ENCODE measurements at regions not wholly inside any gene's neighbourhood (a gene's known extent, or its start where the extent isn't known, plus 50 kb on each side); places are given as distances from the start of the nearest gene placed in this dataset.

DNA sequence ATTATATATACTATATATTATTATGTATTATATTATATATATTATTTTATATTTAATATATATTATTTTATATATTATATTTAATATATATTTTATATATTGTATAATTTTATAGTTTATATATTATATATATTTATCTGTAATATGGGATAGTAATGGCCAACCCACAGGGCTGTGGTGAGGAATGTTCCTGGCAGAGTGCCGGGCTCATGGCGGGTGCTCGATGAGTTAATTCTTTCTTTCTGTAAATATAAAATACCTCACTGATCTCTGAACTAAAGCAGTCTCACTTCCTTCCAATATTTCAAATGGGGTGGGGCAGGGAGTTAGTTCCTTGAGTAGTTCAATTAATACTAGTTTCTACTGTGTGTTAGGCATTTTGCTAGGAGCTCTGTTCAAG is 389.4 kb downstream of the TSN start:
- FAIRE-seq: no peak
- H2BK15ac ChIP-seq (ENCODE audit: low read length): no peak overlapping the region
- H4K5ac ChIP-seq (ENCODE audit: insufficient read length, low read depth, low read length): no peak overlapping the region
- no peaks in the 10 kb centered on the region for H3K4me1 ChIP-seq (replicated peaks in 1 of 4; ENCODE audit: control insufficient read depth in 3 of 4, insufficient read depth in 4 of 4, low read length in 3 of 4)
- H3K79me1 ChIP-seq (ENCODE audit: low read depth, low read length): no peaks in the 10 kb centered on the region
- H3K4me2 ChIP-seq (ENCODE audit: insufficient read depth in 1 of 2, low read depth in 2 of 2, low read length in 2 of 2): no peak overlapping the region
- no peak overlapping the region for H4K8ac ChIP-seq (ENCODE audit: extremely low read depth, insufficient read depth, low read length)
- ChIA-PET CTCF (ENCODE audit: partially characterized antibody) (interaction anchor here (0.6 to 1.2 kb wide), 3 partner anchors 31 to 408 kb away, joined by 3 read pairs; partner anchors contain the start of gene NIFK), POLR2A (ENCODE audit: partially characterized antibody) (no interaction called here)
- H3K4me3 ChIP-seq (ENCODE audit: extremely low read depth in 1 of 4, insufficient read depth in 2 of 4, low read depth in 3 of 4, low read length in 4 of 4): no peak overlapping the region
- no peaks in the 10 kb centered on the region for H4K20me1 ChIP-seq (replicated peaks in 1 of 2; ENCODE audit: control insufficient read depth in 1 of 2, insufficient read depth in 2 of 2, low read length in 2 of 2)
- no peak for DNase-seq (ENCODE audit: low read depth in 1 of 2, low spot score in 2 of 2)
- no peak overlapping the region for H2AFZ ChIP-seq (ENCODE audit: low read length)
- no peak overlapping the region for H2BK20ac ChIP-seq (ENCODE audit: low read length)
- no peaks in the 10 kb centered on the region for H3K36me3 ChIP-seq (ENCODE audit: control insufficient read depth in 2 of 4, insufficient read depth in 4 of 4, low read length in 3 of 4)
- H3K9me3 ChIP-seq (ENCODE audit: insufficient read depth in 2 of 2, low read depth in 1 of 2, low read length in 1 of 2): no peaks in the 10 kb centered on the region
- H3K4ac ChIP-seq (replicated peaks; ENCODE audit: insufficient read length, low read depth, low read length): no peak overlapping the region
- H2AK5ac ChIP-seq (ENCODE audit: low read depth, low read length): no peak overlapping the region
- no peaks in the 10 kb centered on the region for H3K27me3 ChIP-seq (replicated peaks in 1 of 4; ENCODE audit: control insufficient read depth in 3 of 4, extremely low read depth in 1 of 4, insufficient read depth in 3 of 4, low read length in 3 of 4)
- no peak overlapping the region for H2BK12ac ChIP-seq (ENCODE audit: low read depth, low read length)
- no peak overlapping the region for H2BK5ac ChIP-seq (ENCODE audit: low read depth, low read length)
- TF ChIP-seq CEBPB (IDR thresholded peaks at IDR 0.05; ENCODE audit: low read depth, low read length) (no peak), YY1 (IDR thresholded peaks at IDR 0.05; ENCODE audit: low read depth, low read length) (no peak), HDAC2 (IDR thresholded peaks at IDR 0.05; ENCODE audit: borderline replicate concordance in 1 of 2, low read depth in 2 of 2, low read length in 2 of 2) (no peak), SIX5 (IDR thresholded peaks at IDR 0.05; ENCODE audit: low read depth, low read length) (no peak), SP2 (IDR thresholded peaks at IDR 0.05; ENCODE audit: low read length) (no peak), CTBP2 (IDR thresholded peaks at IDR 0.05; ENCODE audit: borderline replicate concordance, insufficient read depth, insufficient read length, low read length) (no peak)
- TF ChIP-seq, protein P1, sequence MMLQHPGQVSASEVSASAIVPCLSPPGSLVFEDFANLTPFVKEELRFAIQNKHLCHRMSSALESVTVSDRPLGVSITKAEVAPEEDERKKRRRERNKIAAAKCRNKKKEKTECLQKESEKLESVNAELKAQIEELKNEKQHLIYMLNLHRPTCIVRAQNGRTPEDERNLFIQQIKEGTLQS (IDR thresholded peaks at IDR 0.05; ENCODE audit: insufficient read depth, low read depth, low read length): no peak
- no peak overlapping the region for H3K56ac ChIP-seq (replicated peaks; ENCODE audit: insufficient read length, low read depth, low read length)
- no peak overlapping the region for H3K23ac ChIP-seq (ENCODE audit: insufficient read length)
- no peak overlapping the region for H2BK120ac ChIP-seq (replicated peaks; ENCODE audit: low read depth, low read length)
- no peak overlapping the region for H3K9ac ChIP-seq (replicated peaks in 1 of 4; ENCODE audit: extremely low read depth in 1 of 4, low read depth in 3 of 4, low read length in 3 of 4)
- H3K79me2 ChIP-seq (ENCODE audit: control insufficient read depth in 1 of 2, insufficient read depth in 2 of 2, low read length in 2 of 2): no peaks in the 10 kb centered on the region
- no peak overlapping the region for H3K27ac ChIP-seq (ENCODE audit: low read depth, low read length)
- 89% methylated on average over 3 of the region's 3 CpGs; no CpG with 5 or more reads in 1 of the 2 experiments for WGBS, 2 experiments (ENCODE audit: extremely low coverage in 1 of 2, insufficient coverage in 1 of 2, insufficient read length in 1 of 2, insufficient replicate concordance in 2 of 2, low coverage in 1 of 2, low lambda C conversion rate in 2 of 2, missing lambda C conversion rate in 1 of 2)
- H3K23me2 ChIP-seq (ENCODE audit: low read depth, low read length): no peaks in the 10 kb centered on the region
- H3K14ac ChIP-seq (ENCODE audit: insufficient read length): no peak overlapping the region
- H3K18ac ChIP-seq (ENCODE audit: extremely low read depth, low read length): no peak overlapping the region
- H4K91ac ChIP-seq (replicated peaks; ENCODE audit: insufficient read length, low read length): no peak overlapping the region
